ENCODE measurements at regions not wholly inside any gene's neighbourhood (a gene's known extent, or its start where the extent isn't known, plus 50 kb on each side); places are given as distances from the start of the nearest gene placed in this dataset.

DNA sequence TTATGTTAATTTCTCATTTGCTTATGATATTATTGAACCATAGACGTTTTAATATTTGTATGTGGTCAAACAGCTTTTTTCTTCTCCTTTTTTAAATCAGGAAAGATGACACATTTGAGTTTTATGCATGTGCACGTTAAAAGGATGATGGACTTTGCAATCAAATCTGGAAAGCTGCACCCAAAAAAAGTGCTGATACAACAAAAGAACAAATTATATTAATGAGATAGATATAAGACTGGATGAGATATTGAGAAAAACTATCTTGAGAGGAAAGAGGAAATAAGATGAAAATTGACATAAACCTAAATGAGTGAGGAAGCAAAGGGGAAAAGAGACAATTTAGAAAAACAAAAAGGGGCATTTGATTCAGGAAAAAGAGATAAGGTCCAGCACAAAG, 96.4 kb upstream of the CBLN2 start:
- H3K79me1 ChIP-seq (ENCODE audit: insufficient read depth, low read depth, low read length, poor library complexity, severe bottlenecking), result no peaks in the 10 kb centered on the region
- H2AFZ ChIP-seq (ENCODE audit: low read length), result no peak overlapping the region
- no peak overlapping the region for H2BK20ac ChIP-seq (ENCODE audit: low read depth, low read length, poor library complexity, severe bottlenecking)
- no peaks in the 10 kb centered on the region for H3K4me1 ChIP-seq (ENCODE audit: insufficient read depth, low read length)
- no peak overlapping the region for H4K8ac ChIP-seq (replicated peaks; ENCODE audit: insufficient read length, low read depth, low read length)
- no peak overlapping the region for H2AK5ac ChIP-seq (ENCODE audit: insufficient read length, low read length)
- H3K36me3 Mint-ChIP-seq (ENCODE audit: insufficient read depth in 1 of 3, low read depth in 3 of 3), result no peaks in the 10 kb centered on the region
- no peak overlapping the region for H3T11ph ChIP-seq (ENCODE audit: low read length)
- H4K91ac ChIP-seq (ENCODE audit: insufficient read length, low read depth, low read length), result no peak overlapping the region
- H3K9me3 ChIP-seq (ENCODE audit: control insufficient read depth, low read depth, low read length), result no peaks in the 10 kb centered on the region
- no peak overlapping the region for H3K27ac ChIP-seq (ENCODE audit: insufficient read length, low read depth, low read length)
- no peak overlapping the region for H3K9ac ChIP-seq (ENCODE audit: extremely low read depth, insufficient read length, low read length)
- no peaks in the 10 kb centered on the region for H3K79me2 ChIP-seq (ENCODE audit: insufficient read depth, low read length)
- no peak overlapping the region for H4K5ac ChIP-seq (ENCODE audit: insufficient read length, low read depth, low read length)
- H4K20me1 ChIP-seq (ENCODE audit: control insufficient read depth, insufficient read depth, insufficient read length), result no peaks in the 10 kb centered on the region
- H3K4me2 ChIP-seq (ENCODE audit: insufficient read depth, insufficient read length, low read length), result no peak overlapping the region
- no peak overlapping the region for H3K18ac ChIP-seq (ENCODE audit: insufficient read length, low read depth, low read length)
- no peak overlapping the region for H3K14ac ChIP-seq (ENCODE audit: insufficient read depth, low read length)
- H2BK120ac ChIP-seq (ENCODE audit: low read depth, low read length, poor library complexity, severe bottlenecking), result no peak overlapping the region
- no peaks in the 10 kb centered on the region for H3K27me3 ChIP-seq (ENCODE audit: insufficient read depth, low read length)
- no peaks in the 10 kb centered on the region; the same call in 1 of the 2 replicates for H3K27me3 Mint-ChIP-seq (ENCODE audit: low read depth)
- no peak overlapping the region for H3K4ac ChIP-seq (ENCODE audit: low read depth, low read length)
- no peak overlapping the region for H2BK5ac ChIP-seq (ENCODE audit: insufficient read length, low read length)
- H2BK15ac ChIP-seq (ENCODE audit: low read depth, low read length), result no peak overlapping the region
- H3K4me1 Mint-ChIP-seq, result peaks cover 7% of the 10 kb centered on the region in 2 experiments
- DNase-seq, result no peak
- WGBS (ENCODE audit: extremely low coverage, insufficient read length, low lambda C conversion rate), result no CpG with 5 or more reads among the region's 2 CpGs
- H3K56ac ChIP-seq (ENCODE audit: insufficient read length, low read depth, low read length), result no peak overlapping the region
- H3K4me3 Mint-ChIP-seq, result no peak overlapping the region
- H3K27ac Mint-ChIP-seq, result no peak overlapping the region
- TF ChIP-seq, protein P1, sequence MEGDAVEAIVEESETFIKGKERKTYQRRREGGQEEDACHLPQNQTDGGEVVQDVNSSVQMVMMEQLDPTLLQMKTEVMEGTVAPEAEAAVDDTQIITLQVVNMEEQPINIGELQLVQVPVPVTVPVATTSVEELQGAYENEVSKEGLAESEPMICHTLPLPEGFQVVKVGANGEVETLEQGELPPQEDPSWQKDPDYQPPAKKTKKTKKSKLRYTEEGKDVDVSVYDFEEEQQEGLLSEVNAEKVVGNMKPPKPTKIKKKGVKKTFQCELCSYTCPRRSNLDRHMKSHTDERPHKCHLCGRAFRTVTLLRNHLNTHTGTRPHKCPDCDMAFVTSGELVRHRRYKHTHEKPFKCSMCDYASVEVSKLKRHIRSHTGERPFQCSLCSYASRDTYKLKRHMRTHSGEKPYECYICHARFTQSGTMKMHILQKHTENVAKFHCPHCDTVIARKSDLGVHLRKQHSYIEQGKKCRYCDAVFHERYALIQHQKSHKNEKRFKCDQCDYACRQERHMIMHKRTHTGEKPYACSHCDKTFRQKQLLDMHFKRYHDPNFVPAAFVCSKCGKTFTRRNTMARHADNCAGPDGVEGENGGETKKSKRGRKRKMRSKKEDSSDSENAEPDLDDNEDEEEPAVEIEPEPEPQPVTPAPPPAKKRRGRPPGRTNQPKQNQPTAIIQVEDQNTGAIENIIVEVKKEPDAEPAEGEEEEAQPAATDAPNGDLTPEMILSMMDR (conservative IDR thresholded peaks at IDR 0.05), result no peak
- no peaks in the 10 kb centered on the region for H3K9me3 Mint-ChIP-seq
- no peak overlapping the region for H3K23ac ChIP-seq (ENCODE audit: insufficient read length, low read depth, low read length)
- no peak overlapping the region for H2BK12ac ChIP-seq (ENCODE audit: insufficient read length, low read depth, low read length)
- no peaks in the 10 kb centered on the region for H3K23me2 ChIP-seq (ENCODE audit: insufficient read length, low read depth, low read length, poor library complexity, severe bottlenecking)
